ENCODE measurements at regions not wholly inside any gene's neighbourhood (a gene's known extent, or its start where the extent isn't known, plus 50 kb on each side); places are given as distances from the start of the nearest gene placed in this dataset.
A peak's percentile ranks its signal among the peaks of the same experiment; 100 is the strongest.

DNA sequence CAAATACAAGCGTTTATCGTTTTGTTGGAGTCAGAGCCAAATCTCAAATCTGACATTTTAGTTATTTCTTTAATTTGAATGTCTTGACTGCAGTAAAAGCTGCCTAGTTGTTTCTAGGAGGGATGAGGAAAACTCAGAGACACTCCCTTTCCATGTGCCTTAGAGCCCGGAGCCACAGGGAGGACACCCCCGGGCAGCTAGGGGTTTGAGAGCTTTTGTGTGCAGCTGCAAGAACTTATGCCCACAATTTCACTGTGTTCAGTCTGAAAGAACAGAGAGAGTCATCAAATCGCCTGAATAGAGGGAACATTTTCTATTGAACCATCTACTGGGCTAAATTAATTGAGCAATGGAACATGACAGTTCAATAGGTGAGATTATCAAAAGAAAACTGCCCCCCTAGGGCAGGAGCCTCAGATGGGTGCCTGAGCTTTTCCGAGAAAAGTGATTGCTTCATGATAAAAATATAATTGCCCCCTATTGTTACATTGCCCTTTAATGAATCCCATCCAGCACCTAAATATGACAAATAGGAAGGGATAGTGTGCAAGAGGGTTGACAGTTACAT is 709.3 kb upstream of the RGMB start:
- Histone ChIP-seq H3K4me2 (no peak overlapping the region), H3K79me2 (ENCODE audit: insufficient read depth, low read depth) (no peaks in the 10 kb centered on the region), H3K27me3 (ENCODE audit: insufficient read depth, low read depth) (no peaks in the 10 kb centered on the region), H3K9ac (no peak overlapping the region), H3K27ac (no peak overlapping the region), H3K36me3 (ENCODE audit: insufficient read depth) (no peaks in the 10 kb centered on the region), H3K4me1 (ENCODE audit: low read depth, poor library complexity, severe bottlenecking) (peaks cover 8% of the 10 kb centered on the region), H2AFZ (ENCODE audit: low read depth) (no peak overlapping the region), H4K20me1 (ENCODE audit: insufficient read depth) (no peaks in the 10 kb centered on the region), H3K4me3 (IDR thresholded peaks at IDR 0.05; ENCODE audit: insufficient read depth, low read depth, low read length) (no peak overlapping the region)
- TF ChIP-seq, protein P1, sequence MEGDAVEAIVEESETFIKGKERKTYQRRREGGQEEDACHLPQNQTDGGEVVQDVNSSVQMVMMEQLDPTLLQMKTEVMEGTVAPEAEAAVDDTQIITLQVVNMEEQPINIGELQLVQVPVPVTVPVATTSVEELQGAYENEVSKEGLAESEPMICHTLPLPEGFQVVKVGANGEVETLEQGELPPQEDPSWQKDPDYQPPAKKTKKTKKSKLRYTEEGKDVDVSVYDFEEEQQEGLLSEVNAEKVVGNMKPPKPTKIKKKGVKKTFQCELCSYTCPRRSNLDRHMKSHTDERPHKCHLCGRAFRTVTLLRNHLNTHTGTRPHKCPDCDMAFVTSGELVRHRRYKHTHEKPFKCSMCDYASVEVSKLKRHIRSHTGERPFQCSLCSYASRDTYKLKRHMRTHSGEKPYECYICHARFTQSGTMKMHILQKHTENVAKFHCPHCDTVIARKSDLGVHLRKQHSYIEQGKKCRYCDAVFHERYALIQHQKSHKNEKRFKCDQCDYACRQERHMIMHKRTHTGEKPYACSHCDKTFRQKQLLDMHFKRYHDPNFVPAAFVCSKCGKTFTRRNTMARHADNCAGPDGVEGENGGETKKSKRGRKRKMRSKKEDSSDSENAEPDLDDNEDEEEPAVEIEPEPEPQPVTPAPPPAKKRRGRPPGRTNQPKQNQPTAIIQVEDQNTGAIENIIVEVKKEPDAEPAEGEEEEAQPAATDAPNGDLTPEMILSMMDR (conservative IDR thresholded peaks at IDR 0.05; ENCODE audit: low read depth, low read length) = no peak

DNA sequence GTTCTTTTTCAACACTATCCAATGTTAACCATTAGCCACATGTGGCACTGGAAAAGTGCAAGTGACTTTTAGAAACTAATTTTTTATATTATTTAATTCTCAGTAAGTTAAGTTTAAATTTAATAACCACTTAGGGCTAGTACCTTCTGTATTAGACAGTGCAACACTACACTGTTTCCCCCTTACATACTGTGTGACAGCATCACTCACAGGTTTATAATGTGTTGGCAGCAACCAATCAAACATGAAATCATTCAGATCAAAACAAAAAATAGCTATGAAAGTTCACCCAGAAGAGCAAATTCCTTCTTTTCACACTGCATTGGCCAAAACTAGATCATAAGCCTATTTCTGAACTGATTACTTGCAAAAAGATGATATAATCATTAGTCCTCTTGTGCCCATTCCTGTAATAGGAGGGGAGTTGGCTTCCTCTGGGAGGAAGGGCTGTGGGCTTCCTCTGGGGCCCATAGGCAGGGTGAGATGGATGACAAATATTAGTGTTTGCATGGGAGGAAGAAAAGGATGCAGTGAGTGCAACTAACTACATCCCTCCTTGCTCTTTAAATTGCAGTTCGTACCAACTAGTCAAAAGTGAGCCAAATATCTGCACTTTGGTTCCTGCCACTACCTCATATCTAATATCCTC is 708.1 kb upstream of the RGMB start:
- Histone ChIP-seq H3K27me3 (ENCODE audit: insufficient read depth, low read depth) (no peaks in the 10 kb centered on the region), H4K20me1 (ENCODE audit: insufficient read depth) (no peaks in the 10 kb centered on the region), H3K79me2 (ENCODE audit: insufficient read depth, low read depth) (no peaks in the 10 kb centered on the region), H2AFZ (ENCODE audit: low read depth) (no peak overlapping the region), H3K36me3 (ENCODE audit: insufficient read depth) (no peaks in the 10 kb centered on the region), H3K4me2 (no peak overlapping the region), H3K4me1 (ENCODE audit: low read depth, poor library complexity, severe bottlenecking) (peaks cover 17% of the 10 kb centered on the region), H3K9ac (no peak overlapping the region), H3K4me3 (IDR thresholded peaks at IDR 0.05; ENCODE audit: insufficient read depth, low read depth, low read length) (no peak overlapping the region), H3K27ac (no peak overlapping the region)
- TF ChIP-seq, protein P1 (conservative IDR thresholded peaks at IDR 0.05; ENCODE audit: low read depth, low read length) = no peak

DNA sequence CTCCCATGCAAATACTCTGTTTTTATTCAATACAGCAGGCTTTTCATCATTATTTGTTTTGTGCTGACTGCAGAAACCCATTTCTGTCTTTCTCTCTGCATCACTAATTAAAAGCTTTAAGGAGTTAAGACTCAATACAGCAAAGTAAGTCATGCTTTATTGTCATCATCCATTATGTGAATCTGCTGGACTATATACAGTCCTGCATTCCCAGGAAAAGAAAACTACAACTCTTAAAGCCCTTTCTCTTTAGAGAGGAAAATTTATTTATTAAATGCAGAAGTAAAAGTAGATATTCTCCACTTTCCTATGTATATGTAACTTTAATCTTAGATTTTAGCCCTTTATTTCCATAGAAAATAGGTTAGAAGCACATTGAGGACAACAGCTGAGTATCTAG is 706.6 kb upstream of the RGMB start:
- H3K4me2 ChIP-seq = no peak overlapping the region
- no peak overlapping the region for H3K4me3 ChIP-seq (IDR thresholded peaks at IDR 0.05; ENCODE audit: insufficient read depth, low read depth, low read length)
- H2AFZ ChIP-seq (ENCODE audit: low read depth) = no peak overlapping the region
- H3K4me1 ChIP-seq (ENCODE audit: low read depth, poor library complexity, severe bottlenecking) = peaks cover 26% of the 10 kb centered on the region
- no peaks in the 10 kb centered on the region for H3K27me3 ChIP-seq (ENCODE audit: insufficient read depth, low read depth)
- H3K9ac ChIP-seq = no peak overlapping the region
- H3K36me3 ChIP-seq (ENCODE audit: insufficient read depth) = no peaks in the 10 kb centered on the region
- H4K20me1 ChIP-seq (ENCODE audit: insufficient read depth) = no peaks in the 10 kb centered on the region
- TF ChIP-seq, protein P1 (conservative IDR thresholded peaks at IDR 0.05; ENCODE audit: low read depth, low read length) = no peak
- no peaks in the 10 kb centered on the region for H3K79me2 ChIP-seq (ENCODE audit: insufficient read depth, low read depth)
- H3K27ac ChIP-seq = no peak overlapping the region

DNA sequence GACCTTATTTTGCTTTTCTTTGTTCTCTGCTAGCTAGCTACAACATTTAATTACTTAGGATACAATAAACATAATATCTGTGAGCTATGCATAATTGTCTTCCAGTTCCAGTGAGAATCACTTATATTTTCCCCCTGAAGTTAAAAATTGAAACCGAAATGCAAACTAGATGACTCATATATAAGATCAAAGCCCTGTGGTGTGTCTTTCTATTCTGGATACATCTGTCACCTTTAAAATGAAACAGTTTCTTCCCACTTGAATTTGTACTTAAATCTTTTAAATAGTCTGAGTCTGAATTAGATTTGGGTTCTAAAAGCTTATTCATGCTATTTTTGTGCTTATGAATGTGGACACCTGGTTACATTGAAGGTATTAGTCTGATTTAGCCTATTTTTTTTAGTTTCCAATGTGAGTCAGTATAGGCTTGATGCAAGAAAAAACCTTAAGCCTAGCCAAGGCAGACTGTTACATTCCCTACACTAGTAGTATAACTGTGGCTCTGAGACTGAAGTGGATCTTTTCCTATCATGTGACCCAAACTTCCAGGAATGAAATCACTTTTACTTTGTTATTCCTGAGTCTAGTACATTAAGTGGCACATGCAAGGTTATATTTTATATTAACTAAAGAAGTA is 703.5 kb upstream of the RGMB start:
- H3K4me3 ChIP-seq (IDR thresholded peaks at IDR 0.05; ENCODE audit: insufficient read depth, low read depth, low read length) = no peak overlapping the region
- peak overlapping the region; percentile 50; the same call in 1 of the 2 replicates for H3K27ac ChIP-seq
- peak overlapping the region; percentile 57 for H3K4me2 ChIP-seq
- H2AFZ ChIP-seq (ENCODE audit: low read depth) = 0 out of 2 replicates have a peak overlapping the region, but pooled peaks have one; percentile 10
- H3K9ac ChIP-seq = 0 out of 2 replicates have a peak overlapping the region, but pooled peaks have one; percentile 9
- no peaks in the 10 kb centered on the region for H3K36me3 ChIP-seq (ENCODE audit: insufficient read depth)
- H3K79me2 ChIP-seq (ENCODE audit: insufficient read depth, low read depth) = no peaks in the 10 kb centered on the region
- H3K27me3 ChIP-seq (ENCODE audit: insufficient read depth, low read depth) = no peaks in the 10 kb centered on the region
- peaks cover 29% of the 10 kb centered on the region for H3K4me1 ChIP-seq (ENCODE audit: low read depth, poor library complexity, severe bottlenecking)
- TF ChIP-seq, protein P1 (conservative IDR thresholded peaks at IDR 0.05; ENCODE audit: low read depth, low read length) = no peak
- H4K20me1 ChIP-seq (ENCODE audit: insufficient read depth) = no peaks in the 10 kb centered on the region

Data from KMS-11 (cell line).